Ascending aorta (tissue), 2 donors: ENCODE measurements at regions not wholly inside any gene's neighbourhood (a gene's known extent, or its start where the extent isn't known, plus 50 kb on each side); places are given as distances from the start of the nearest gene placed in this dataset.

Experiments used
- DNase-seq, 2 donors: peaks; one replicate each; pipeline ENCODE4 v3.0.0-alpha.2; 2019; ENCODE audit warnings: low spot score in 2 of 2
- H3K27ac ChIP-seq, 2 donors: fragments of 200-600 bp; sonication (generic); one replicate each; pipeline ENCODE4 v1.5.1; 2016 to 2017; ENCODE audit warnings: mild to moderate bottlenecking in 1 of 2
- H3K27me3 ChIP-seq: fragments of 200-600 bp; sonication (generic); one replicate; pipeline ENCODE4 v1.5.1; 2017
- H3K36me3 ChIP-seq, 2 donors: fragments of 200-600 bp; sonication (generic); one replicate each; pipeline ENCODE4 v1.5.1; 2016
- H3K4me1 ChIP-seq, 2 donors: fragments of 200-600 bp; sonication (generic); one replicate each; pipeline ENCODE4 v1.5.1; 2016 to 2017; ENCODE audit warnings: mild to moderate bottlenecking in 1 of 2
- H3K4me3 ChIP-seq, 2 donors: fragments of 200-600 bp; sonication (generic); one replicate each; pipeline ENCODE4 v1.5.1; 2016 to 2017; ENCODE audit warnings: mild to moderate bottlenecking in 1 of 2
- H3K9me3 ChIP-seq, 2 donors: fragments of 200-600 bp; sonication (generic); one replicate each; pipeline ENCODE4 v1.5.1; 2016
- intact Hi-C: fragments of 100-400 bp; cut with DNase I; formaldehyde crosslinking; loops from one replicate; pipeline ENCODE4 v1.15.1; 2023
- TF ChIP-seq, protein P1 (sequence below), 3 experiments: fragments of 200-600 bp in 2 of 3; fragments of 450-650 bp in 1 of 3; sonication (generic) in 2 of 3; IDR thresholded peaks; one replicate each; pipeline ENCODE4 v1.5.1; 2016 to 2019; ENCODE audit warnings: antibody characterized with exemption in 3 of 3, mild to moderate bottlenecking in 1 of 3, moderate library complexity in 1 of 3

DNA sequence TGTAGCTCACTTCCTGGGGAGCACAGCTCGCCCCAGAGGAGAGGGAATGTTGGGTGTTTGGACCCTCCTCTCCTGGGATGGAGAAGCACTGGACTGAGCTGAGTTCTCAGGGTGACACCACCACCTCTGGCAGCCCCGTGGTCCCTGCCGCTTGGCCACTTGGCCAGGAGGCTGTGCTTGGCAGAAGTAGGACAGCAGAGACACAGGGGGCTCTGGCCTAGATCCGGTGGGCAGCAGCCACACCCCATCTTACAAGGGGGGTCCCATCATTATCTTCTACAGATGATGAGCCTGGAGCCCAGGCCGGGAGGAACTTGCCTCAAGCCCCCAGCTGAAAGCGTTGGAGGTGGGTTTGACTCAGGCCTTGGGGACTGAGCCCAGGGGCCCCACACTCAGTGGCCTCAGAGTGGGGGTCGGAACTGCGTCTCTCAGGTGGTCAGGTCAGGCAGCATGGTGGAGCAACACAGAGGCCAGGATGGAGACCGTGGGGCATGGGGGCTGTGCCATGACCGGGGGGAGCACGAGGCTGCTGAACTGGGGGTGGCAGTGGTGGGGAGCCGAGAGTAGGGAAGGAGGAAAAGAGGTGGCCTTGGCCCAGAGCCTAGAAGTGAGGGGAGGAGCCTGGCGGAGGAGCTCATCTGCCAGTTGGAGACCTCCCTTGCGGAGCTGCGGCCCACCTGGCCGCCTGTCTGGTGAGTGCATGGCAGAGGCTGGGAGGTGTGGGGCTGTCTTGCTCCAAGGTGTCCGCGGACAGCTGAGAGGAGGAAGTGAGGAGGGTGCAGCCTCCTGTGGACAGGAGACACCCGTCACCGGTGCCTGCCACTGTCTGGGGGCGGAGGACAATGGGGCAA lies 63.6 kb upstream of the HDAC4 start:
- TF ChIP-seq, protein P1, sequence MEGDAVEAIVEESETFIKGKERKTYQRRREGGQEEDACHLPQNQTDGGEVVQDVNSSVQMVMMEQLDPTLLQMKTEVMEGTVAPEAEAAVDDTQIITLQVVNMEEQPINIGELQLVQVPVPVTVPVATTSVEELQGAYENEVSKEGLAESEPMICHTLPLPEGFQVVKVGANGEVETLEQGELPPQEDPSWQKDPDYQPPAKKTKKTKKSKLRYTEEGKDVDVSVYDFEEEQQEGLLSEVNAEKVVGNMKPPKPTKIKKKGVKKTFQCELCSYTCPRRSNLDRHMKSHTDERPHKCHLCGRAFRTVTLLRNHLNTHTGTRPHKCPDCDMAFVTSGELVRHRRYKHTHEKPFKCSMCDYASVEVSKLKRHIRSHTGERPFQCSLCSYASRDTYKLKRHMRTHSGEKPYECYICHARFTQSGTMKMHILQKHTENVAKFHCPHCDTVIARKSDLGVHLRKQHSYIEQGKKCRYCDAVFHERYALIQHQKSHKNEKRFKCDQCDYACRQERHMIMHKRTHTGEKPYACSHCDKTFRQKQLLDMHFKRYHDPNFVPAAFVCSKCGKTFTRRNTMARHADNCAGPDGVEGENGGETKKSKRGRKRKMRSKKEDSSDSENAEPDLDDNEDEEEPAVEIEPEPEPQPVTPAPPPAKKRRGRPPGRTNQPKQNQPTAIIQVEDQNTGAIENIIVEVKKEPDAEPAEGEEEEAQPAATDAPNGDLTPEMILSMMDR (IDR thresholded peaks at IDR 0.05) = no peak
- Histone ChIP-seq H3K27me3 (no peaks in the 10 kb centered on the region), H3K4me3 (peak overlapping the region in 1 of 2 donors; percentile 22), H3K4me1 (no peaks in the 10 kb centered on the region), H3K36me3 (no peaks in the 10 kb centered on the region), H3K27ac (peak overlapping the region; percentile 4 to 52), H3K9me3 (no peaks in the 10 kb centered on the region)
- intact Hi-C loops = loop anchor here (1.0 to 10.0 kb wide), 2 partner anchors 63 to 560 kb away; partner anchors contain the start of genes HDAC4 and NDUFA10
- peak in 1 of 2 donors; percentile 52 for DNase-seq

DNA sequence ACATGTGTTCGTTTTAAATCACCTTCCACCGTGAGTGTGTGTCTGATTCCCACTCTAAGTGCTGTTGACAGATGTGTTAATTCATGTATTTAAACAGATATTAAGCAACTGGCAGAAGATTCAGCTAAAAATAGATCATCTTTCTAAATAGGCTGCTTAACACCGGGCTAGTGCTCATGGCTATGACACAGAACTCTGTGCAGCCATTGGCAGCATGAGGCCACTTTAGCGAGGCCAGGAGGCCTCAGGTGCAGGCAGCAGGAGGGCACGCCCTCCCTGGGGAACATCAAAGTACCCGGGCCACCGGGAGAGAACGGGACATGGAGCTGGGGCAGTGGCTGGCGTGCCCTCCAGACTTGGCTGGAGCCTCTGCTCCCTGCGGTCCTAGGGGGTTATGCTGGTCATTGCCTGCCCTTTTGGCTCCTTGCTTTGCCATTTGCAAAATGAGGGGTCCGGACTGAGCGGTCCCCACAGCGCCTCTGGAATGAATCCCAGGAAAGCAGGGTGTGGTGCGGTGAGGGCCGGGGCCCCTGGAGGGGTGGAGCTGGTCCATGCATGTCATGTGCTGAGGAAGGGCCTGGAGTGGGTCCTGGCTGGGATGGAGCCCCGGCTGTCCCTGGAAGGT lies 62.8 kb upstream of the HDAC4 start:
- Histone ChIP-seq H3K36me3 (no peaks in the 10 kb centered on the region), H3K27me3 (no peaks in the 10 kb centered on the region), H3K9me3 (no peaks in the 10 kb centered on the region), H3K27ac (no peak overlapping the region), H3K4me3 (no peak overlapping the region), H3K4me1 (no peaks in the 10 kb centered on the region)
- intact Hi-C loops = loop anchor here (10.0 kb wide), 1 partner anchor 561 kb away; the partner anchor contains the start of gene NDUFA10
- TF ChIP-seq, protein P1 (IDR thresholded peaks at IDR 0.05) = no peak
- peak in 1 of 2 donors; percentile 56 for DNase-seq

DNA sequence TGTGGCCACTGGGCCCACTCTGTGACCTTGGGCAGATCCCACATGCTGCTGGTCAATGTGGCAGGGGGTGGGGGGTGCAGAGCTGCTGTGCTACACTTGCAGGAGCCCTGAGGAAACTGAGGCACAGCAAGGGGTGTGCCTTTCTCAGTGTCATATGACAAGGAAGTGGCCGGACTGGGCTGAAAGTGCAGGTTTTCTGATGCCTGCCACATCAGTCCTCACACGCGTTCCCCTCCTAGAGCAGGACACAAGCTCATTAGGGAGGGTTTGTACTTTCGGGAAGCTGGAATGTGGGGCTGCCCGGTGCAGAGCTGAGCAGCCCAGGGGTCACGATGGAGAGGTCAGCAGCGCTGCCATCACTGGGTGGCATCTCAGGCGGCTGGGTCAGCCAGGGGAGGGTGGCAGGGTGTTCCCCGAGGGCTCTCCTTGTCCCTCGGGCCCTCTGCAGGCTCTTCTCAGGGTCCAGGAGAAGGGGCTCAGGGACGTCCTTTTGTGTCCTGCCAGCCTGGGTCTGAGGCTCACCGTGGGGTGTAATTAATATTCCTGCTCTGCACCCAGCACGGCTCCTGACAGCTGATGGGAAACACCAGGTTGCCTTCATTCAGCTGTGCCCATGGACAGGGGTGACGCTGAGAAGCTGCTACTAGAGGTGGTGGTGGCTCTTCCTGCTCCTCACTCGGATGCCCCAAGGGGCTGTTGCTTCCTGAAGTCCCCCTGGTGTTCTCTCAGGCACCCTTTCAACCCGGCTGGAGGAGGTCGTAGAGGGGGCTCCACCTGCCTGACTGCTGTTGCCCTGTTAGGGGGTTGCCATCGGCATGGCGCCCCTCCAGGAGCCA lies 62.1 kb upstream of the HDAC4 start:
- intact Hi-C loops = loop anchor here (10.0 kb wide), 1 partner anchor 562 kb away; the partner anchor contains the start of gene NDUFA10
- no peak overlapping the region for H3K4me3 ChIP-seq

DNA sequence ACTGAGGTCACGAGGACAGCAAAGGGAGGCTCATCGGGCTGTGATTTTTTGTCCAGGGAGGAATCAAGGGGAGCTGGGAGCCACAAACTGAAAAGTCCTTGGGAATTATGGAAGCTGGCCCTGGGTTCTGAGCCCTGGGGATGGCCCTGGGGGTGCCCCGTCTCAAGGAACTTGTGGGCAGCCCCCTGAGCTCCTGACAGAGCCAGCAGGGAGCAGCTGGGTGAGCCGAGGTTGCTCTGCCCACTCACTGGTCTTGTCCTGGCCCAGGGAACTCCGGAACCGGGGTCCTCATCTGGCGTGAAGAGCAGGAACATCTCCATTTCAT lies 61.3 kb upstream of the HDAC4 start:
- peak in 1 of 2 donors; percentile 40 for DNase-seq

More for the DNA sequence above, 62.1 kb upstream of the HDAC4 start:
- H3K27ac ChIP-seq = no peak overlapping the region
- H3K36me3 ChIP-seq = no peaks in the 10 kb centered on the region
- no peaks in the 10 kb centered on the region for H3K9me3 ChIP-seq
- peak in 1 of 2 donors; percentile 54 for DNase-seq
- H3K27me3 ChIP-seq = no peaks in the 10 kb centered on the region
- no peaks in the 10 kb centered on the region for H3K4me1 ChIP-seq
- TF ChIP-seq, protein P1 (IDR thresholded peaks at IDR 0.05) = no peak

More for the DNA sequence above, 61.3 kb upstream of the HDAC4 start:
- TF ChIP-seq, protein P1 (IDR thresholded peaks at IDR 0.05) = no peak
- H3K4me1 ChIP-seq = no peaks in the 10 kb centered on the region
- H3K9me3 ChIP-seq = no peaks in the 10 kb centered on the region
- H3K27me3 ChIP-seq = no peaks in the 10 kb centered on the region
- H3K27ac ChIP-seq = no peak overlapping the region
- intact Hi-C loops = loop anchor here (10.0 kb wide), 1 partner anchor 563 kb away; the partner anchor contains the start of gene NDUFA10
- no peak overlapping the region for H3K4me3 ChIP-seq
- H3K36me3 ChIP-seq = no peaks in the 10 kb centered on the region
